H1 (cell line): ENCODE measurements at regions not wholly inside any gene's neighbourhood (a gene's known extent, or its start where the extent isn't known, plus 50 kb on each side); places are given as distances from the start of the nearest gene placed in this dataset.

Experiments
- CTCF ChIA-PET: fragments of 300-600 bp; sonication (Branson Sonifier 250); formaldehyde crosslinking; loops from one replicate; lab custom pipeline; 2021; ENCODE audit not compliant: partially characterized antibody; lab: Charles Lee
- POLR2A ChIA-PET: fragments of 300-600 bp; sonication (Branson Sonifier 250); formaldehyde crosslinking; loops from one replicate; lab custom pipeline; 2021; ENCODE audit warnings: inconsistent platforms; ENCODE audit not compliant: partially characterized antibody; lab: Charles Lee
- DNase-seq, 2 experiments: peaks; one replicate each; pipeline versions ENCODE4 v3.0.0 to v3.0.0-alpha.2; 2010 to 2022; ENCODE audit warnings: low spot score in 2 of 2, low read depth in 1 of 2, mixed read lengths in 1 of 2
- FAIRE-seq: peaks from 2 replicates; lab custom pipeline; 2011; peaks lifted over from hg19 to GRCh38; lab: Jason Lieb, UNC
- H2AFZ ChIP-seq: 2 replicates; pipeline ENCODE4 v1.8.1; 2012; ENCODE audit warnings: low read length, inconsistent platforms
- H2AK5ac ChIP-seq: 2 replicates; pipeline ENCODE4 v1.6.1; 2013; ENCODE audit warnings: low read depth, low read length
- H2BK120ac ChIP-seq: replicated peaks from 2 replicates; pipeline ENCODE3; 2013; ENCODE audit warnings: low read depth, low read length, inconsistent platforms
- H2BK12ac ChIP-seq: 2 replicates; pipeline ENCODE4 v1.6.1; 2013; ENCODE audit warnings: low read depth, low read length
- H2BK15ac ChIP-seq: 2 replicates; pipeline ENCODE4 v1.6.1; 2013; ENCODE audit warnings: low read length
- H2BK20ac ChIP-seq: 2 replicates; pipeline ENCODE4 v1.6.1; 2013; ENCODE audit warnings: low read length
- H2BK5ac ChIP-seq: 2 replicates; pipeline ENCODE4 v1.6.1; 2013; ENCODE audit warnings: low read depth, low read length
- H3K14ac ChIP-seq: 2 replicates; pipeline ENCODE4 v1.6.1; 2013; ENCODE audit warnings: inconsistent platforms; ENCODE audit not compliant: insufficient read length
- H3K18ac ChIP-seq: 2 replicates; pipeline ENCODE4 v1.6.1; 2013; ENCODE audit warnings: low read length; ENCODE audit errors: extremely low read depth
- H3K23ac ChIP-seq: 2 replicates; pipeline ENCODE4 v1.6.1; 2013; ENCODE audit warnings: inconsistent platforms; ENCODE audit not compliant: insufficient read length
- H3K23me2 ChIP-seq: 2 replicates; pipeline ENCODE4 v1.6.1; 2013; ENCODE audit warnings: low read depth, low read length
- H3K27ac ChIP-seq: 2 replicates; pipeline ENCODE4 v1.6.1; 2011; ENCODE audit warnings: low read depth, low read length, inconsistent platforms
- H3K27me3 ChIP-seq, 4 experiments: replicated peaks in 1 of 4; 1 replicate in 1 of 4; 2 replicates in 3 of 4; pipeline versions ENCODE4 v1.6.1 to v1.8.1; 2011 to 2013; ENCODE audit warnings: low read length in 3 of 4, mild to moderate bottlenecking in 3 of 4, inconsistent platforms in 2 of 4, mixed read lengths in 2 of 4, moderate library complexity in 1 of 4; ENCODE audit not compliant: control insufficient read depth in 3 of 4, insufficient read depth in 3 of 4; ENCODE audit errors: extremely low read depth in 1 of 4
- H3K36me3 ChIP-seq, 4 experiments: 2 replicates each; pipeline versions ENCODE4 v1.6.1 to v1.8.1; 2011 to 2013; ENCODE audit warnings: mild to moderate bottlenecking in 4 of 4, low read length in 3 of 4, moderate library complexity in 2 of 4, control low read depth in 1 of 4, inconsistent platforms in 1 of 4; ENCODE audit not compliant: insufficient read depth in 4 of 4, control insufficient read depth in 2 of 4
- H3K4ac ChIP-seq: replicated peaks from 2 replicates; pipeline ENCODE3; 2013; ENCODE audit warnings: low read length, low read depth, mixed read lengths, inconsistent platforms; ENCODE audit not compliant: insufficient read length
- H3K4me1 ChIP-seq, 4 experiments: replicated peaks in 1 of 4; 1 replicate in 1 of 4; 2 replicates in 3 of 4; pipeline versions ENCODE4 v1.6.1 to v1.8.1; 2011 to 2013; ENCODE audit warnings: low read length in 3 of 4, inconsistent platforms in 2 of 4, mixed read lengths in 1 of 4; ENCODE audit not compliant: insufficient read depth in 4 of 4, control insufficient read depth in 3 of 4
- H3K4me2 ChIP-seq, 2 experiments: 2 replicates each; pipeline versions ENCODE4 v1.6.1 to v1.8.1; 2011 to 2013; ENCODE audit warnings: low read depth in 2 of 2, low read length in 2 of 2, control low read depth in 1 of 2, inconsistent platforms in 1 of 2, mild to moderate bottlenecking in 1 of 2; ENCODE audit not compliant: insufficient read depth in 1 of 2
- H3K4me3 ChIP-seq, 4 experiments: fragments of 200-600, 300-600 bp in 1 of 4; sonication (generic), shearing (Covaris generic), sonication (Bioruptor Twin) in 1 of 4; 2 replicates each; pipeline versions ENCODE4 v1.5.1 to v1.8.1; 2011 to 2016; ENCODE audit warnings: low read length in 4 of 4, low read depth in 3 of 4, control low read depth in 2 of 4, inconsistent platforms in 2 of 4, mild to moderate bottlenecking in 2 of 4, mixed read lengths in 1 of 4, moderate library complexity in 1 of 4; ENCODE audit not compliant: insufficient read depth in 2 of 4; ENCODE audit errors: extremely low read depth in 1 of 4
- H3K56ac ChIP-seq: replicated peaks from 2 replicates; pipeline ENCODE3; 2013; ENCODE audit warnings: low read depth, mild to moderate bottlenecking, mixed read lengths, low read length, inconsistent platforms; ENCODE audit not compliant: insufficient read length
- H3K79me1 ChIP-seq: 2 replicates; pipeline ENCODE4 v1.6.1; 2013; ENCODE audit warnings: low read depth, low read length, control low read depth
- H3K79me2 ChIP-seq, 2 experiments: 2 replicates each; pipeline versions ENCODE4 v1.6.1 to v1.8.1; 2012 to 2013; ENCODE audit warnings: low read length in 2 of 2, mild to moderate bottlenecking in 2 of 2, inconsistent platforms in 1 of 2; ENCODE audit not compliant: insufficient read depth in 2 of 2, control insufficient read depth in 1 of 2
- H3K9ac ChIP-seq, 4 experiments: replicated peaks in 1 of 4; 1 replicate in 1 of 4; 2 replicates in 3 of 4; pipeline versions ENCODE4 v1.6.1 to v1.8.1; 2011 to 2013; ENCODE audit warnings: low read depth in 3 of 4, low read length in 3 of 4, control low read depth in 2 of 4, mild to moderate bottlenecking in 2 of 4, moderate library complexity in 2 of 4, inconsistent platforms in 1 of 4; ENCODE audit errors: extremely low read depth in 1 of 4
- H3K9me3 ChIP-seq, 2 experiments: 2 replicates each; pipeline versions ENCODE4 v1.6.1 to v1.8.1; 2012 to 2013; ENCODE audit warnings: mild to moderate bottlenecking in 2 of 2, moderate library complexity in 2 of 2, control low read depth in 1 of 2, inconsistent platforms in 1 of 2, low read depth in 1 of 2, low read length in 1 of 2, mixed read lengths in 1 of 2; ENCODE audit not compliant: insufficient read depth in 2 of 2
- H4K20me1 ChIP-seq, 2 experiments: replicated peaks in 1 of 2; 2 replicates each; pipeline versions ENCODE3 to v1.8.1; 2011 to 2013; ENCODE audit warnings: inconsistent platforms in 2 of 2, low read length in 2 of 2, mild to moderate bottlenecking in 1 of 2; ENCODE audit not compliant: insufficient read depth in 2 of 2, control insufficient read depth in 1 of 2
- H4K5ac ChIP-seq: 2 replicates; pipeline ENCODE4 v1.6.1; 2013; ENCODE audit warnings: low read length, low read depth, mixed read lengths, inconsistent platforms; ENCODE audit not compliant: insufficient read length
- H4K8ac ChIP-seq: 2 replicates; pipeline ENCODE4 v1.8.0; 2013; ENCODE audit warnings: mild to moderate bottlenecking, moderate library complexity, low read length, inconsistent platforms; ENCODE audit not compliant: insufficient read depth; ENCODE audit errors: extremely low read depth
- H4K91ac ChIP-seq: replicated peaks from 2 replicates; pipeline ENCODE3; 2013; ENCODE audit warnings: low read length, mixed read lengths, inconsistent platforms; ENCODE audit not compliant: insufficient read length
- BCL11A ChIP-seq, 2 experiments: IDR thresholded peaks; one replicate each; pipeline ENCODE4 v1.6.1; 2011; ENCODE audit warnings: low read depth in 2 of 2, low read length in 2 of 2, mild to moderate bottlenecking in 2 of 2
- JUN ChIP-seq: IDR thresholded peaks from 2 replicates; pipeline ENCODE4 v1.6.1; 2011; ENCODE audit warnings: low read depth, mild to moderate bottlenecking, improper control_type of control experiment, low read length
- POLR2AphosphoS5 ChIP-seq: IDR thresholded peaks from 2 replicates; pipeline ENCODE4 v1.6.1; 2011; ENCODE audit warnings: low read depth, low read length
- RXRA ChIP-seq: IDR thresholded peaks from 2 replicates; pipeline ENCODE4 v1.6.1; 2011; ENCODE audit warnings: low read depth, mild to moderate bottlenecking, low read length, moderate library complexity; ENCODE audit not compliant: insufficient read depth

DNA sequence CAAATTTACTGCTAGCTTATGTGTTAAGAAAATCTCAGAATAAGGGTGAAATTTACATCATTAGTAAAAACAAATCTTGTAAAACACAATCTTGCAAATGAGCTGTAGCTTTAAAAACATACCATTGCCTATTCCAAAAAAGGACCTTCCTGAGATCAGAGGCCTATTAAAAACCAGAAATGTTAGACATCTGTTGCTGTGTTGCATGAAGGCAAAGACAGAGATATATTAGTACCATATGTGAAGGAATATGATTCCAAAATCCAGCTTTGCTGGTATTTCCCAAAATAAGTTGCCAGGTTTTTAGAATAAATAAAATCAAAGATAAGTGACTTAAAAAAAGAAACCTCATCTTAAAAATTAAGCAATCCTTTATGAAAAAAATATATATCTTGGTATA, 504.1 kb upstream of the CDIN1 start:
- Histone ChIP-seq H3K27ac (no peak overlapping the region), H4K20me1 (no peaks in the 10 kb centered on the region), H2BK15ac (no peak overlapping the region), H3K4me1 (peaks cover 0 to 4% (median 0%) of the 10 kb centered on the region in 4 experiments; a peak in 1 of 7 replicates), H3K27me3 (no peaks in the 10 kb centered on the region), H2BK5ac (no peak overlapping the region), H3K4me3 (no peak overlapping the region), H4K8ac (no peak overlapping the region), H3K4ac (no peak overlapping the region), H3K23me2 (no peaks in the 10 kb centered on the region), H2AFZ (no peak overlapping the region), H4K5ac (no peak overlapping the region), H3K79me2 (no peaks in the 10 kb centered on the region), H3K18ac (no peak overlapping the region), H3K36me3 (no peaks in the 10 kb centered on the region), H3K56ac (no peak overlapping the region), H3K23ac (no peak overlapping the region), H3K14ac (no peak overlapping the region), H2BK20ac (no peak overlapping the region), H4K91ac (no peak overlapping the region), H3K9ac (no peak overlapping the region), H2AK5ac (no peak overlapping the region), H3K4me2 (no peak overlapping the region), H3K9me3 (no peaks in the 10 kb centered on the region; a peak in 1 of 4 replicates), H3K79me1 (no peaks in the 10 kb centered on the region), H2BK120ac (no peak overlapping the region), H2BK12ac (no peak overlapping the region)
- FAIRE-seq (no peak), DNase-seq (no peak)
- ChIA-PET CTCF (no interaction called here), POLR2A (no interaction called here)
- TF ChIP-seq POLR2AphosphoS5 (no peak), BCL11A (IDR thresholded peaks at IDR 0.05; ENCODE audit: low read depth in 2 of 2, low read length in 2 of 2) (no peak), RXRA (no peak), JUN (no peak)
